Osteoblast (primary cell): ENCODE measurements at regions not wholly inside any gene's neighbourhood (a gene's known extent, or its start where the extent isn't known, plus 50 kb on each side); places are given as distances from the start of the nearest gene placed in this dataset.
A peak's percentile ranks its signal among the peaks of the same experiment; 100 is the strongest.

Experiments
- DNase-seq: peaks from one replicate; pipeline ENCODE4 v3.0.0; 2011; ENCODE audit warnings: low spot score, mixed read lengths; ENCODE audit not compliant: insufficient read length; ENCODE audit errors: missing footprints
- H2AFZ ChIP-seq: 2 replicates; pipeline ENCODE4 v1.6.0; 2011; ENCODE audit warnings: mild to moderate bottlenecking, low read length
- H3K27ac ChIP-seq: 2 replicates; pipeline ENCODE4 v1.5.1; 2011; ENCODE audit warnings: mild to moderate bottlenecking, low read depth, low read length, moderate library complexity
- H3K27me3 ChIP-seq: 2 replicates; pipeline ENCODE4 v1.6.0; 2012; ENCODE audit warnings: mild to moderate bottlenecking, control low read depth, inconsistent platforms, low read length, moderate library complexity; ENCODE audit not compliant: insufficient read depth
- H3K36me3 ChIP-seq: 2 replicates; pipeline ENCODE4 v1.5.1; 2011; ENCODE audit warnings: mild to moderate bottlenecking, low read length, control low read depth, moderate library complexity; ENCODE audit not compliant: insufficient read depth
- H3K4me1 ChIP-seq: 2 replicates; pipeline ENCODE4 v1.5.1; 2011; ENCODE audit warnings: mild to moderate bottlenecking, low read length, control low read depth, moderate library complexity; ENCODE audit not compliant: insufficient read depth
- H3K4me2 ChIP-seq: 2 replicates; pipeline ENCODE4 v1.6.0; 2011; ENCODE audit warnings: mild to moderate bottlenecking, low read length; ENCODE audit not compliant: insufficient read depth
- H3K4me3 ChIP-seq: fragments of 200-600 bp; sonication (generic); 3 replicates; pipeline ENCODE4 v1.5.1; 2012; ENCODE audit warnings: mild to moderate bottlenecking, low read length, inconsistent platforms; ENCODE audit not compliant: insufficient read depth
- H3K79me2 ChIP-seq: 2 replicates; pipeline ENCODE4 v1.6.0; 2012; ENCODE audit warnings: mild to moderate bottlenecking, low read length, control low read depth, inconsistent platforms; ENCODE audit not compliant: insufficient read depth
- H3K9me3 ChIP-seq: 2 replicates; pipeline ENCODE4 v1.5.1; 2011; ENCODE audit warnings: low read depth, low read length, control low read depth
- H4K20me1 ChIP-seq: 2 replicates; pipeline ENCODE4 v1.6.0; 2012; ENCODE audit warnings: mild to moderate bottlenecking, low read length, control low read depth; ENCODE audit not compliant: insufficient read depth
- TF ChIP-seq, protein P1 (sequence below): IDR thresholded peaks from 2 replicates; pipeline ENCODE4 v1.5.1; 2011; ENCODE audit warnings: mild to moderate bottlenecking, low read depth, low read length, moderate library complexity; ENCODE audit errors: extremely low read depth

DNA sequence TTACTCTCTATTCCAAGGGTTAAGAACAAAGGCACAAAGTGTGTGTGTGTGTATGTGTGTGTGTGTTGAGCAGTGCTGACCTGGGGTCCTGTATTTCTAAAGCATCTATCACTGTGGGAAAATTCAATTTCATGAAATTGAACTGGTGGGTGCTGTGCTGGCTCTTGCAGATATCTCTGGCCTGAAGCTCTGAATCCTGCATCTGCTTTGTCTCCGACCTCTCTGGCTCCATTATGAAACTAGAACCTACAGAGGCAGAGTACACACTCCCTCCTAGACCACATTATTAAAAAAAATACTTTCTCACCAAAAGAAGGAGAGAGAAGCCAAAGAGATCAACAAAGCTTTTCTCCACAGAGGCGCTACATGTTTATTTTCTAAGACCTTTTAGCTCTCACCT, 88.4 kb upstream of the PDE4B start:
- Histone ChIP-seq H2AFZ (no peak overlapping the region), H3K36me3 (no peaks in the 10 kb centered on the region), H3K79me2 (no peaks in the 10 kb centered on the region), H3K4me2 (no peak overlapping the region), H3K9me3 (no peaks in the 10 kb centered on the region), H3K27ac (no peak overlapping the region), H3K27me3 (no peaks in the 10 kb centered on the region), H3K4me3 (no peak overlapping the region), H3K4me1 (no peaks in the 10 kb centered on the region), H4K20me1 (no peaks in the 10 kb centered on the region)
- TF ChIP-seq, protein P1, sequence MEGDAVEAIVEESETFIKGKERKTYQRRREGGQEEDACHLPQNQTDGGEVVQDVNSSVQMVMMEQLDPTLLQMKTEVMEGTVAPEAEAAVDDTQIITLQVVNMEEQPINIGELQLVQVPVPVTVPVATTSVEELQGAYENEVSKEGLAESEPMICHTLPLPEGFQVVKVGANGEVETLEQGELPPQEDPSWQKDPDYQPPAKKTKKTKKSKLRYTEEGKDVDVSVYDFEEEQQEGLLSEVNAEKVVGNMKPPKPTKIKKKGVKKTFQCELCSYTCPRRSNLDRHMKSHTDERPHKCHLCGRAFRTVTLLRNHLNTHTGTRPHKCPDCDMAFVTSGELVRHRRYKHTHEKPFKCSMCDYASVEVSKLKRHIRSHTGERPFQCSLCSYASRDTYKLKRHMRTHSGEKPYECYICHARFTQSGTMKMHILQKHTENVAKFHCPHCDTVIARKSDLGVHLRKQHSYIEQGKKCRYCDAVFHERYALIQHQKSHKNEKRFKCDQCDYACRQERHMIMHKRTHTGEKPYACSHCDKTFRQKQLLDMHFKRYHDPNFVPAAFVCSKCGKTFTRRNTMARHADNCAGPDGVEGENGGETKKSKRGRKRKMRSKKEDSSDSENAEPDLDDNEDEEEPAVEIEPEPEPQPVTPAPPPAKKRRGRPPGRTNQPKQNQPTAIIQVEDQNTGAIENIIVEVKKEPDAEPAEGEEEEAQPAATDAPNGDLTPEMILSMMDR = no peak
- DNase-seq = no peak

DNA sequence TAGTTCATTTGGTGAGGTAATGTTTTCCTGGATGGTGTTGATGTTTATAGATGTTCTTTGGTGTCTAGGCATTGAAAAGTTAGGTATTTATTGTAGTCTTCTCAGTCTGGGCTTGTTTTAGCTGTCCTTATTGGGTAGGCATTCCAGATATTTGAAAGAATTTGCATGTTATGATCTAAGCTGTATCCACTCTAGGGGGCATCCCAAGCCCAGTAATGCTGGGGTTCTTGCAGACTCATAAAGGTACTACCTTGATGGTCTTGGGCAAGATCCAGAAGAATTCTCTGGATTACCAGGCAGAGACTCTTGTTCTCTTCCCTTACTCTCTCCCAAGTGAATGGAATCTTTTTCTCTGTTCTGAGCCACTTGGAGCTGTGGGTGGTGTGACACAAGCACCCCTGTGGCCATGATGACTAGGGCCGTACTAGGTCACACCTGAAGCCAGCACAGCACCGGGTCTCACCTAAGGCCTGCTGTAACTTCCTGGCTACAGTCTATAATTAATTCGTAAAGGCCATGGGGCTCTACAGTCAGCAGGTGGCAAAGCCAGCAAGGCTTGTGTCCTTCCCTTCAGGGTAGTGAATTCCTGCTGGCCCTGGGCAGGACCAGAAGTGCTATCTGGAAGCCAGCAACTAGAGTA, 74.8 kb upstream of the PDE4B start:
- no peak overlapping the region for H3K27ac ChIP-seq
- TF ChIP-seq, protein P1 = peak; percentile 44
- H3K4me2 ChIP-seq = no peak overlapping the region
- no peak overlapping the region for H3K4me3 ChIP-seq
- H3K9me3 ChIP-seq = no peaks in the 10 kb centered on the region
- H3K36me3 ChIP-seq = no peaks in the 10 kb centered on the region
- no peaks in the 10 kb centered on the region for H3K79me2 ChIP-seq
- H3K4me1 ChIP-seq = no peaks in the 10 kb centered on the region
- H4K20me1 ChIP-seq = no peaks in the 10 kb centered on the region
- no peaks in the 10 kb centered on the region for H3K27me3 ChIP-seq
- DNase-seq = no peak
- no peak overlapping the region for H2AFZ ChIP-seq

DNA sequence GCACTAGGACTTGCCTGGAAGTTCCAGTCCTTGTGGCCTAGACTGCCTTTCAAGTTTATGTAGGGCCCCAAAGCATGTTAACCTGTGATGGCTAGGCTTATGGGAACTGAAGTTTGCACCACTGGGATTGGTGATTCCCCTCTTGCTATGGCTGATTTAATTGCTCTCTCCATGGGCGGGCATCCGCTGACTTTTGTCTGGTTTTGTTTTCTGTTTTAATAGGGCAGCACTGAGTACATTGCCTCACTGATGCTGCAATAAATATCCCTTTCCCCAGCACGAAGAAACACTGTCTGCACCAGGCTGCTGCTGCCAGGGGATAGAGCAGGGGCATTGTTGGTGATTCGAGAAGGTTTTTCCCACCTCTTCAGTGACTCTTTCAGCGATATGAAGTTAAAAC, 73.3 kb upstream of the PDE4B start:
- no peak for DNase-seq
- TF ChIP-seq, protein P1 = no peak
- H3K79me2 ChIP-seq = no peaks in the 10 kb centered on the region
- H2AFZ ChIP-seq = no peak overlapping the region
- H3K4me1 ChIP-seq = no peaks in the 10 kb centered on the region
- no peak overlapping the region for H3K4me3 ChIP-seq
- H3K27ac ChIP-seq = no peak overlapping the region
- H3K27me3 ChIP-seq = no peaks in the 10 kb centered on the region
- H3K4me2 ChIP-seq = no peak overlapping the region
- H3K9me3 ChIP-seq = no peaks in the 10 kb centered on the region
- H3K36me3 ChIP-seq = no peaks in the 10 kb centered on the region
- no peaks in the 10 kb centered on the region for H4K20me1 ChIP-seq

DNA sequence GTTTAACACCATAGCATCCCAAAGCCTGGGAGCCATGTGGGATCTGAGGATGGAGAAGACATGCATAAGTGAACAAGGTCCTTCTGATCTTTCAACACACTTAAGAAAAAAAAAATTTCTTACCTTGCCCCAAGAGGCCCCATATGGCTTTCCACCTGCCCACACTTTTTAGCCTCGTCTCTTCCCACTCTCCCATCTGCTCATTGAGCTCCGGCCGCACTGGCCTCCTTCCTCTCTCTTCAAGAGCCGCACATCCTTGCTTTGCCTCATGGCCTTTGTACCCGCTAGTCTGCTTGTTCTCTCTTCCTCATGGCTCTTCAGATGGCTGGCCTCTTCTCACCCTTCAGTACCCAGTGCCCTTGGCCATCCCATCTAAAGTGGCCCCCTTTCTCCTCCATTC, 70.2 kb upstream of the PDE4B start:
- TF ChIP-seq, protein P1 = no peak
- no peak for DNase-seq
- H2AFZ ChIP-seq = no peak overlapping the region
- no peak overlapping the region for H3K4me3 ChIP-seq
- H3K36me3 ChIP-seq = no peaks in the 10 kb centered on the region
- H3K9me3 ChIP-seq = no peaks in the 10 kb centered on the region
- no peaks in the 10 kb centered on the region for H3K79me2 ChIP-seq
- no peaks in the 10 kb centered on the region for H3K27me3 ChIP-seq
- H3K4me1 ChIP-seq = no peaks in the 10 kb centered on the region
- no peak overlapping the region for H3K27ac ChIP-seq
- H3K4me2 ChIP-seq = no peak overlapping the region
- H4K20me1 ChIP-seq = no peaks in the 10 kb centered on the region
